B cell (primary cell): ENCODE measurements at regions not wholly inside any gene's neighbourhood (a gene's known extent, or its start where the extent isn't known, plus 50 kb on each side); places are given as distances from the start of the nearest gene placed in this dataset.

Experiments used
- ATAC-seq: fragments of 200-7000 bp; cut with Tn5 transposase; one replicate; pipeline ENCODE4 v1.10.0; 2021; ENCODE audit warnings: low read depth, mild to moderate bottlenecking, moderate number of reproducible peaks, moderate library complexity
- CTCF ChIA-PET: fragments of 350-600 bp; sonication (Branson Sonifier 250); formaldehyde crosslinking; loops from one replicate; lab custom pipeline; 2021; ENCODE audit warnings: antibody characterized with exemption, inconsistent platforms; lab: Charles Lee
- POLR2A ChIA-PET: fragments of 350-600 bp; sonication (Branson Sonifier 250); formaldehyde crosslinking; loops from one replicate; lab custom pipeline; 2021; ENCODE audit warnings: antibody characterized with exemption; lab: Charles Lee
- DNase-seq: peaks from one replicate; pipeline ENCODE4 v3.0.0; 2013
- H2AFZ ChIP-seq: 2 replicates; pipeline ENCODE4 v1.6.1; 2012; ENCODE audit warnings: mild to moderate bottlenecking, low read depth, low read length; ENCODE audit not compliant: insufficient read depth, poor library complexity, severe bottlenecking
- H3K27ac ChIP-seq, 2 donors: 1 replicate in 1 of 2; 2 replicates in 1 of 2; pipeline ENCODE4 v1.5.1; 2012 to 2013; ENCODE audit warnings: low read length in 2 of 2, mild to moderate bottlenecking in 2 of 2, moderate library complexity in 1 of 2
- H3K27me3 ChIP-seq, 4 experiments: fragments of 200-600 bp in 1 of 4; sonication (generic) in 1 of 4; replicated peaks in 1 of 4; 1 replicate in 2 of 4; 2 replicates in 2 of 4; pipeline versions ENCODE4 v1.6.1 to v1.7.0; 2013 to 2016; ENCODE audit warnings: low read length in 3 of 4, mild to moderate bottlenecking in 2 of 4, mixed read lengths in 1 of 4, moderate library complexity in 1 of 4; ENCODE audit not compliant: insufficient read depth in 4 of 4, control insufficient read depth in 3 of 4; ENCODE audit errors: control extremely low read depth in 1 of 4
- H3K36me3 ChIP-seq, 2 experiments: replicated peaks in 1 of 2; 1 replicate in 1 of 2; 2 replicates in 1 of 2; pipeline versions ENCODE4 v1.6.1 to v1.7.1; 2013; ENCODE audit warnings: low read length in 1 of 2; ENCODE audit not compliant: insufficient read depth in 2 of 2, control insufficient read depth in 1 of 2; ENCODE audit errors: control extremely low read depth in 1 of 2, extremely low read depth in 1 of 2
- H3K4me1 ChIP-seq, 2 donors: fragments of 200-600 bp in 1 of 2; sonication (generic) in 1 of 2; 1 replicate in 1 of 2; 2 replicates in 1 of 2; pipeline versions ENCODE4 v1.5.1 to v1.6.1; 2013 to 2017; ENCODE audit warnings: low read length in 2 of 2; ENCODE audit not compliant: control insufficient read depth in 2 of 2, insufficient read depth in 2 of 2
- H3K4me2 ChIP-seq: replicated peaks from 2 replicates; pipeline ENCODE3; 2012; ENCODE audit warnings: mild to moderate bottlenecking, low read depth, low read length; ENCODE audit not compliant: poor library complexity, severe bottlenecking
- H3K4me3 ChIP-seq, 5 experiments: fragments of 200-600 bp in 1 of 5; sonication (generic) in 1 of 5; 1 replicate in 3 of 5; 2 replicates in 2 of 5; pipeline versions ENCODE4 v1.5.1 to v1.7.0; 2011 to 2016; ENCODE audit warnings: low read length in 4 of 5, mild to moderate bottlenecking in 4 of 5, low read depth in 2 of 5, control low read depth in 1 of 5, moderate library complexity in 1 of 5; ENCODE audit not compliant: insufficient read depth in 1 of 5; ENCODE audit errors: control extremely low read depth in 1 of 5, extremely low read depth in 1 of 5
- H3K79me2 ChIP-seq: fragments of 200-600 bp; sonication (generic); one replicate; pipeline ENCODE4 v1.6.0; 2016; ENCODE audit warnings: low read length; ENCODE audit not compliant: control insufficient read depth, insufficient read depth
- H3K9ac ChIP-seq: fragments of 200-600 bp; sonication (generic); 2 replicates; pipeline ENCODE4 v1.6.1; 2017; ENCODE audit warnings: mild to moderate bottlenecking, low read length, moderate library complexity
- H3K9me3 ChIP-seq, 3 donors: one replicate each; pipeline versions ENCODE4 v1.6.1 to v1.7.1; 2013; ENCODE audit warnings: low read length in 2 of 3; ENCODE audit not compliant: control insufficient read depth in 2 of 3, insufficient read depth in 1 of 3; ENCODE audit errors: control extremely low read depth in 1 of 3
- H4K20me1 ChIP-seq: 2 replicates; pipeline ENCODE4 v1.6.0; 2012; ENCODE audit warnings: mild to moderate bottlenecking, low read length; ENCODE audit not compliant: insufficient read depth, control insufficient read depth, poor library complexity, severe bottlenecking
- H3K27ac Mint-ChIP-seq: one replicate; pipeline ENCODE4 v1.8.0; 2021; ENCODE audit warnings: mixed read lengths
- H3K27me3 Mint-ChIP-seq: one replicate; pipeline ENCODE4 v1.8.0; 2021; ENCODE audit warnings: mixed read lengths
- H3K4me1 Mint-ChIP-seq: one replicate; pipeline ENCODE4 v1.8.0; 2021; ENCODE audit warnings: mixed read lengths
- H3K4me3 Mint-ChIP-seq: one replicate; pipeline ENCODE4 v1.8.0; 2021; ENCODE audit warnings: mixed read lengths
- H3K9me3 Mint-ChIP-seq: one replicate; pipeline ENCODE4 v1.8.0; 2022; ENCODE audit warnings: mixed read lengths; ENCODE audit not compliant: insufficient read depth
- EZH2 ChIP-seq: IDR thresholded peaks from 2 replicates; pipeline ENCODE4 v1.6.1; 2012; ENCODE audit warnings: borderline replicate concordance, low read depth, mild to moderate bottlenecking, moderate library complexity, low read length; ENCODE audit not compliant: insufficient read depth, poor library complexity, severe bottlenecking
- intact Hi-C: fragments of 100-400 bp; cut with micrococcal nuclease; formaldehyde crosslinking; loops from one replicate; pipeline ENCODE4 v1.10.0; 2022
- TF ChIP-seq, protein P1 (sequence below): fragments of 200-600 bp; IDR thresholded peaks from one replicate; pipeline ENCODE4 v1.8.0; 2022; ENCODE audit warnings: antibody characterized with exemption, mild to moderate bottlenecking

- no peak overlapping the region for H3K4me3 ChIP-seq
- no peaks in the 10 kb centered on the region for H3K9me3 Mint-ChIP-seq
- H3K27me3 ChIP-seq, result no peaks in the 10 kb centered on the region
- peak overlapping the region; percentile 8 for H3K4me3 Mint-ChIP-seq
- ATAC-seq (no peak), DNase-seq (peak; percentile 15)
- no peak for TF ChIP-seq EZH2
- TF ChIP-seq, protein P1, sequence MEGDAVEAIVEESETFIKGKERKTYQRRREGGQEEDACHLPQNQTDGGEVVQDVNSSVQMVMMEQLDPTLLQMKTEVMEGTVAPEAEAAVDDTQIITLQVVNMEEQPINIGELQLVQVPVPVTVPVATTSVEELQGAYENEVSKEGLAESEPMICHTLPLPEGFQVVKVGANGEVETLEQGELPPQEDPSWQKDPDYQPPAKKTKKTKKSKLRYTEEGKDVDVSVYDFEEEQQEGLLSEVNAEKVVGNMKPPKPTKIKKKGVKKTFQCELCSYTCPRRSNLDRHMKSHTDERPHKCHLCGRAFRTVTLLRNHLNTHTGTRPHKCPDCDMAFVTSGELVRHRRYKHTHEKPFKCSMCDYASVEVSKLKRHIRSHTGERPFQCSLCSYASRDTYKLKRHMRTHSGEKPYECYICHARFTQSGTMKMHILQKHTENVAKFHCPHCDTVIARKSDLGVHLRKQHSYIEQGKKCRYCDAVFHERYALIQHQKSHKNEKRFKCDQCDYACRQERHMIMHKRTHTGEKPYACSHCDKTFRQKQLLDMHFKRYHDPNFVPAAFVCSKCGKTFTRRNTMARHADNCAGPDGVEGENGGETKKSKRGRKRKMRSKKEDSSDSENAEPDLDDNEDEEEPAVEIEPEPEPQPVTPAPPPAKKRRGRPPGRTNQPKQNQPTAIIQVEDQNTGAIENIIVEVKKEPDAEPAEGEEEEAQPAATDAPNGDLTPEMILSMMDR, result peak; percentile 45
- peak overlapping the region; percentile 20 for H3K4me2 ChIP-seq
- H3K27ac ChIP-seq, result no peak overlapping the region
- H3K36me3 ChIP-seq, result no peaks in the 10 kb centered on the region
- peaks cover 24 to 37% of the 10 kb centered on the region in 2 donors for H3K4me1 ChIP-seq
- POLR2A ChIA-PET, result no interaction called here
- peaks cover 28% of the 10 kb centered on the region for H3K4me1 Mint-ChIP-seq
- intact Hi-C loops, result no loop called here
- H3K27ac Mint-ChIP-seq, result no peak overlapping the region
- H2AFZ ChIP-seq, result no peak overlapping the region
- H4K20me1 ChIP-seq, result no peaks in the 10 kb centered on the region
- H3K9ac ChIP-seq, result no peak overlapping the region
- no peaks in the 10 kb centered on the region for H3K27me3 Mint-ChIP-seq
- CTCF ChIA-PET, result no interaction called here
- H3K79me2 ChIP-seq, result no peaks in the 10 kb centered on the region
- H3K9me3 ChIP-seq, result peaks cover 0 to 4% (median 3%) of the 10 kb centered on the region in 3 donors
Observed at GRCh38 chr4:176014583-176015108, 51.0 kb upstream of the WDR17 start.
